Loucy (cell line): ENCODE measurements at regions not wholly inside any gene's neighbourhood (a gene's known extent, or its start where the extent isn't known, plus 50 kb on each side); places are given as distances from the start of the nearest gene placed in this dataset.

ENCODE experiments used
- CTCF ChIP-seq: fragments of 200-600 bp; sonication (generic); conservative IDR thresholded peaks from 2 replicates; pipeline ENCODE4 v1.5.1; 2014; ENCODE audit warnings: mild to moderate bottlenecking, antibody characterized with exemption, low read length
- EZH2phosphoT487 ChIP-seq: fragments of 200-600 bp; IDR thresholded peaks from 2 replicates; pipeline ENCODE4 v1.6.1; 2018; ENCODE audit warnings: antibody characterized with exemption, mild to moderate bottlenecking, moderate library complexity, borderline replicate concordance

GRCh38 chr3:81354119-81354518 is 407.3 kb downstream of the GBE1 start:
- no peak for TF ChIP-seq CTCF
- TF ChIP-seq EZH2phosphoT487: no peak
